ENCODE measurements at regions not wholly inside any gene's neighbourhood (a gene's known extent, or its start where the extent isn't known, plus 50 kb on each side); places are given as distances from the start of the nearest gene placed in this dataset.
A peak's percentile ranks its signal among the peaks of the same experiment; 100 is the strongest.

- H3K27ac ChIP-seq, result no peak overlapping the region
- no peak overlapping the region for H3K4me3 ChIP-seq
- no peak for DNase-seq
- H3K9me3 ChIP-seq (replicated peaks in 1 of 3), result no peaks in the 10 kb centered on the region
- no peaks in the 10 kb centered on the region for H3K36me3 ChIP-seq (replicated peaks in 1 of 2)
- TF ChIP-seq CTCF (IDR thresholded peaks at IDR 0.05) (no peak), POLR2A (IDR thresholded peaks at IDR 0.05) (no peak)
- H3K4me1 ChIP-seq (replicated peaks in 1 of 2), result no peaks in the 10 kb centered on the region
- 88 to 97% (median 93%) methylated on average over 2 of the region's 2 CpGs for WGBS, 4 donors
- intact Hi-C loops (cut with DNase I), result no loop called here
- H3K27me3 ChIP-seq, result no peaks in the 10 kb centered on the region
Observed at GRCh38 chr4:19803406-19803805, 448.3 kb upstream of the SLIT2 start.

- H3K4me1 ChIP-seq (replicated peaks in 1 of 2), result no peaks in the 10 kb centered on the region
- no peak for DNase-seq
- no peaks in the 10 kb centered on the region for H3K36me3 ChIP-seq (replicated peaks in 1 of 2)
- TF ChIP-seq POLR2A (IDR thresholded peaks at IDR 0.05), result no peak
- no peak for TF ChIP-seq CTCF (IDR thresholded peaks at IDR 0.05)
- no peak overlapping the region for H3K27ac ChIP-seq
- H3K9me3 ChIP-seq (replicated peaks in 1 of 3), result no peaks in the 10 kb centered on the region
- no peaks in the 10 kb centered on the region for H3K27me3 ChIP-seq
- H3K4me3 ChIP-seq, result no peak overlapping the region
- intact Hi-C loops (cut with DNase I), result no loop called here
Observed at GRCh38 chr4:19793831-19794230, 457.9 kb upstream of the SLIT2 start.

- no peak for DNase-seq
- no peaks in the 10 kb centered on the region for H3K27me3 ChIP-seq
- WGBS, 4 donors, result 61 to 79% (median 71%) methylated on average over 5 of the region's 5 CpGs
- intact Hi-C loops (cut with DNase I), result no loop called here
- no peak overlapping the region for H3K27ac ChIP-seq
- H3K9me3 ChIP-seq (replicated peaks in 1 of 3), result no peaks in the 10 kb centered on the region
- TF ChIP-seq CTCF (IDR thresholded peaks at IDR 0.05) (peak in 1 of 6 experiments; percentile 7), POLR2A (IDR thresholded peaks at IDR 0.05) (no peak)
- no peak overlapping the region for H3K4me3 ChIP-seq
- H3K36me3 ChIP-seq (replicated peaks in 1 of 2), result no peaks in the 10 kb centered on the region
- no peaks in the 10 kb centered on the region for H3K4me1 ChIP-seq (replicated peaks in 1 of 2)
Observed at GRCh38 chr4:19791422-19792123, 460.1 kb upstream of the SLIT2 start.

- 36 to 55% (median 49%) methylated on average over 1 of the region's 1 CpG for WGBS, 4 donors
- DNase-seq, result no peak
- Histone ChIP-seq H3K4me3 (no peak overlapping the region), H3K4me1 (replicated peaks in 1 of 2) (no peaks in the 10 kb centered on the region), H3K36me3 (replicated peaks in 1 of 2) (no peaks in the 10 kb centered on the region), H3K9me3 (replicated peaks in 1 of 3) (no peaks in the 10 kb centered on the region), H3K27me3 (no peaks in the 10 kb centered on the region), H3K27ac (no peak overlapping the region)
- intact Hi-C loops (cut with DNase I), result no loop called here
- TF ChIP-seq CTCF (IDR thresholded peaks at IDR 0.05) (no peak), POLR2A (IDR thresholded peaks at IDR 0.05) (no peak)
Observed at GRCh38 chr4:19786616-19787015, 465.1 kb upstream of the SLIT2 start.

Measured in adrenal gland (tissue), 9 donors.